CD4-positive, alpha-beta T cell (primary cell): ENCODE measurements at regions not wholly inside any gene's neighbourhood (a gene's known extent, or its start where the extent isn't known, plus 50 kb on each side); places are given as distances from the start of the nearest gene placed in this dataset.

Experiments used
- ATAC-seq: fragments of 200-7000 bp; cut with Tn5 transposase; one replicate; pipeline ENCODE4 v1.10.0; 2022; ENCODE audit warnings: mild to moderate bottlenecking; ENCODE audit not compliant: poor library complexity
- CTCF ChIA-PET: fragments of 350-600 bp; sonication (Branson Sonifier 250); formaldehyde crosslinking; loops from one replicate; lab custom pipeline; 2021; ENCODE audit warnings: antibody characterized with exemption, inconsistent platforms; lab: Charles Lee
- POLR2A ChIA-PET: fragments of 350-600 bp; sonication (Branson Sonifier 250); formaldehyde crosslinking; loops from one replicate; lab custom pipeline; 2021; ENCODE audit warnings: antibody characterized with exemption, inconsistent platforms; lab: Charles Lee
- DNase-seq, 14 experiments: peaks; one replicate each; pipeline ENCODE4 v3.0.0-alpha.2; 2013 to 2020; ENCODE audit warnings: mixed read lengths in 2 of 14
- H3K27ac ChIP-seq, 2 donors: one replicate each; pipeline versions ENCODE4 v1.5.1 to v1.7.0; 2013; ENCODE audit warnings: low read length in 2 of 2, low read depth in 1 of 2, mild to moderate bottlenecking in 1 of 2
- H3K27me3 ChIP-seq, 2 experiments: 1 replicate in 1 of 2; 2 replicates in 1 of 2; pipeline versions ENCODE4 v1.6.1 to v1.7.0; 2013; ENCODE audit warnings: low read length in 2 of 2, control low read depth in 1 of 2, mild to moderate bottlenecking in 1 of 2, moderate library complexity in 1 of 2; ENCODE audit not compliant: insufficient read depth in 2 of 2, control insufficient read depth in 1 of 2
- H3K36me3 ChIP-seq: one replicate; pipeline ENCODE4 v1.6.1; 2013; ENCODE audit warnings: low read length, control low read depth; ENCODE audit not compliant: insufficient read depth
- H3K4me1 ChIP-seq: one replicate; pipeline ENCODE4 v1.6.1; 2013; ENCODE audit warnings: low read length, control low read depth; ENCODE audit not compliant: insufficient read depth
- H3K4me3 ChIP-seq: one replicate; pipeline ENCODE4 v1.5.1; 2013; ENCODE audit warnings: mild to moderate bottlenecking, low read length, moderate library complexity
- H3K9me3 ChIP-seq, 2 experiments: 1 replicate in 1 of 2; 2 replicates in 1 of 2; pipeline versions ENCODE4 v1.6.1 to v1.7.0; 2013; ENCODE audit warnings: low read length in 2 of 2, mild to moderate bottlenecking in 2 of 2, control low read depth in 1 of 2, moderate library complexity in 1 of 2; ENCODE audit not compliant: control insufficient read depth in 1 of 2, insufficient read depth in 1 of 2
- H3K27ac Mint-ChIP-seq: one replicate; pipeline ENCODE4 v1.8.0; 2020; ENCODE audit warnings: mixed read lengths
- H3K27me3 Mint-ChIP-seq: one replicate; pipeline ENCODE4 v1.8.0; 2021; ENCODE audit warnings: mixed read lengths
- H3K36me3 Mint-ChIP-seq: one replicate; pipeline ENCODE4 v1.8.0; 2021; ENCODE audit warnings: low read depth, mixed read lengths
- H3K4me1 Mint-ChIP-seq: one replicate; pipeline ENCODE4 v1.8.0; 2021; ENCODE audit warnings: low read depth, mixed read lengths
- H3K4me3 Mint-ChIP-seq: one replicate; pipeline ENCODE4 v1.8.0; 2020; ENCODE audit warnings: mild to moderate bottlenecking, mixed read lengths
- H3K9me3 Mint-ChIP-seq: one replicate; pipeline ENCODE4 v1.8.0; 2020; ENCODE audit warnings: mixed read lengths
- CTCF ChIP-seq: fragments of 200-600 bp; IDR thresholded peaks from one replicate; pipeline ENCODE4 v1.8.0; 2022; ENCODE audit warnings: antibody characterized with exemption, mild to moderate bottlenecking
- intact Hi-C, 2 experiments: fragments of 100-400 bp; cut with DNase I in 1 of 2; cut with micrococcal nuclease in 1 of 2; formaldehyde crosslinking; loops; one replicate each; pipeline versions ENCODE4 v1.15.1 to v1.9.0; 2023 to 2025; cut with DNase I, micrococcal nuclease

GRCh38 chr11:127825183-127825582, 762.2 kb downstream of the ETS1 start:
- no peak overlapping the region for H3K4me3 ChIP-seq
- no peaks in the 10 kb centered on the region for H3K4me1 ChIP-seq
- H3K27me3 ChIP-seq, result peaks cover 3% of the 10 kb centered on the region in 2 experiments
- ChIA-PET CTCF (no interaction called here), POLR2A (no interaction called here)
- TF ChIP-seq CTCF, result no peak
- H3K9me3 Mint-ChIP-seq, result no peaks in the 10 kb centered on the region
- no peaks in the 10 kb centered on the region for H3K36me3 Mint-ChIP-seq
- H3K27ac ChIP-seq, result no peak overlapping the region
- H3K4me3 Mint-ChIP-seq, result no peak overlapping the region
- H3K36me3 ChIP-seq, result no peaks in the 10 kb centered on the region
- no peaks in the 10 kb centered on the region for H3K4me1 Mint-ChIP-seq
- H3K27ac Mint-ChIP-seq, result no peak overlapping the region
- intact Hi-C loops, result no loop called here
- DNase-seq, result no peak
- no peaks in the 10 kb centered on the region for H3K9me3 ChIP-seq
- ATAC-seq, result no peak
- peaks cover 53% of the 10 kb centered on the region for H3K27me3 Mint-ChIP-seq

- ATAC-seq (no peak), DNase-seq (no peak)
- CTCF ChIA-PET, result no interaction called here
- H3K4me3 Mint-ChIP-seq, result no peak overlapping the region
- Histone ChIP-seq H3K4me3 (no peak overlapping the region), H3K27ac (no peak overlapping the region), H3K36me3 (no peaks in the 10 kb centered on the region), H3K9me3 (no peaks in the 10 kb centered on the region), H3K4me1 (no peaks in the 10 kb centered on the region), H3K27me3 (no peaks in the 10 kb centered on the region)
- H3K36me3 Mint-ChIP-seq, result no peaks in the 10 kb centered on the region
- H3K27ac Mint-ChIP-seq, result no peak overlapping the region
- H3K27me3 Mint-ChIP-seq, result peaks cover 21% of the 10 kb centered on the region
- POLR2A ChIA-PET, result no interaction called here
- H3K4me1 Mint-ChIP-seq, result no peaks in the 10 kb centered on the region
- no peaks in the 10 kb centered on the region for H3K9me3 Mint-ChIP-seq
- intact Hi-C loops, result no loop called here
- TF ChIP-seq CTCF, result no peak
These were observed 768.7 kb downstream of the ETS1 start for GRCh38 chr11:127818625-127819024.

- intact Hi-C loops, result no loop called here
- DNase-seq, result no peak
- Histone ChIP-seq H3K4me1 (no peaks in the 10 kb centered on the region), H3K4me3 (no peak overlapping the region), H3K36me3 (no peaks in the 10 kb centered on the region), H3K27me3 (no peaks in the 10 kb centered on the region), H3K27ac (no peak overlapping the region), H3K9me3 (no peaks in the 10 kb centered on the region)
- TF ChIP-seq CTCF, result no peak
- H3K4me1 Mint-ChIP-seq, result no peaks in the 10 kb centered on the region
- peaks cover 22% of the 10 kb centered on the region for H3K27me3 Mint-ChIP-seq
- ChIA-PET CTCF (no interaction called here), POLR2A (no interaction called here)
- no peak for ATAC-seq
- no peaks in the 10 kb centered on the region for H3K9me3 Mint-ChIP-seq
- H3K27ac Mint-ChIP-seq, result no peak overlapping the region
- no peak overlapping the region for H3K4me3 Mint-ChIP-seq
- H3K36me3 Mint-ChIP-seq, result no peaks in the 10 kb centered on the region
These were observed 770.4 kb downstream of the ETS1 start for GRCh38 chr11:127816962-127817361.
